ENCODE measurements at regions not wholly inside any gene's neighbourhood (a gene's known extent, or its start where the extent isn't known, plus 50 kb on each side); places are given as distances from the start of the nearest gene placed in this dataset.

GRCh38 chr2:120904830-120905234, 169.2 kb downstream of the GLI2 start:
- Mint-ChIP-seq H3K36me3 (ENCODE audit: low read depth) (peaks cover 6% of the 10 kb centered on the region), H3K27ac (ENCODE audit: unreplicated experiment) (peak overlapping the region; percentile 70), H3K4me3 (ENCODE audit: unreplicated experiment) (no peak overlapping the region), H3K27me3 (ENCODE audit: low read depth) (no peaks in the 10 kb centered on the region), H3K4me1 (ENCODE audit: low read depth) (peaks cover 30% of the 10 kb centered on the region), H3K9me3 (ENCODE audit: low read depth) (no peaks in the 10 kb centered on the region)
- TF ChIP-seq, protein P1, sequence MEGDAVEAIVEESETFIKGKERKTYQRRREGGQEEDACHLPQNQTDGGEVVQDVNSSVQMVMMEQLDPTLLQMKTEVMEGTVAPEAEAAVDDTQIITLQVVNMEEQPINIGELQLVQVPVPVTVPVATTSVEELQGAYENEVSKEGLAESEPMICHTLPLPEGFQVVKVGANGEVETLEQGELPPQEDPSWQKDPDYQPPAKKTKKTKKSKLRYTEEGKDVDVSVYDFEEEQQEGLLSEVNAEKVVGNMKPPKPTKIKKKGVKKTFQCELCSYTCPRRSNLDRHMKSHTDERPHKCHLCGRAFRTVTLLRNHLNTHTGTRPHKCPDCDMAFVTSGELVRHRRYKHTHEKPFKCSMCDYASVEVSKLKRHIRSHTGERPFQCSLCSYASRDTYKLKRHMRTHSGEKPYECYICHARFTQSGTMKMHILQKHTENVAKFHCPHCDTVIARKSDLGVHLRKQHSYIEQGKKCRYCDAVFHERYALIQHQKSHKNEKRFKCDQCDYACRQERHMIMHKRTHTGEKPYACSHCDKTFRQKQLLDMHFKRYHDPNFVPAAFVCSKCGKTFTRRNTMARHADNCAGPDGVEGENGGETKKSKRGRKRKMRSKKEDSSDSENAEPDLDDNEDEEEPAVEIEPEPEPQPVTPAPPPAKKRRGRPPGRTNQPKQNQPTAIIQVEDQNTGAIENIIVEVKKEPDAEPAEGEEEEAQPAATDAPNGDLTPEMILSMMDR (IDR thresholded peaks at IDR 0.05): no peak
- no peak for DNase-seq (ENCODE audit: low spot score)

GRCh38 chr2:120905298-120905697, 169.6 kb downstream of the GLI2 start:
- peaks cover 26% of the 10 kb centered on the region for H3K4me1 Mint-ChIP-seq (ENCODE audit: low read depth)
- TF ChIP-seq, protein P1 (IDR thresholded peaks at IDR 0.05): no peak
- H3K27ac Mint-ChIP-seq (ENCODE audit: unreplicated experiment): peak overlapping the region; percentile 45
- no peaks in the 10 kb centered on the region for H3K27me3 Mint-ChIP-seq (ENCODE audit: low read depth)
- no peaks in the 10 kb centered on the region for H3K9me3 Mint-ChIP-seq (ENCODE audit: low read depth)
- no peak for DNase-seq (ENCODE audit: low spot score)
- no peak overlapping the region for H3K4me3 Mint-ChIP-seq (ENCODE audit: unreplicated experiment)
- H3K36me3 Mint-ChIP-seq (ENCODE audit: low read depth): peaks cover 6% of the 10 kb centered on the region

DNA sequence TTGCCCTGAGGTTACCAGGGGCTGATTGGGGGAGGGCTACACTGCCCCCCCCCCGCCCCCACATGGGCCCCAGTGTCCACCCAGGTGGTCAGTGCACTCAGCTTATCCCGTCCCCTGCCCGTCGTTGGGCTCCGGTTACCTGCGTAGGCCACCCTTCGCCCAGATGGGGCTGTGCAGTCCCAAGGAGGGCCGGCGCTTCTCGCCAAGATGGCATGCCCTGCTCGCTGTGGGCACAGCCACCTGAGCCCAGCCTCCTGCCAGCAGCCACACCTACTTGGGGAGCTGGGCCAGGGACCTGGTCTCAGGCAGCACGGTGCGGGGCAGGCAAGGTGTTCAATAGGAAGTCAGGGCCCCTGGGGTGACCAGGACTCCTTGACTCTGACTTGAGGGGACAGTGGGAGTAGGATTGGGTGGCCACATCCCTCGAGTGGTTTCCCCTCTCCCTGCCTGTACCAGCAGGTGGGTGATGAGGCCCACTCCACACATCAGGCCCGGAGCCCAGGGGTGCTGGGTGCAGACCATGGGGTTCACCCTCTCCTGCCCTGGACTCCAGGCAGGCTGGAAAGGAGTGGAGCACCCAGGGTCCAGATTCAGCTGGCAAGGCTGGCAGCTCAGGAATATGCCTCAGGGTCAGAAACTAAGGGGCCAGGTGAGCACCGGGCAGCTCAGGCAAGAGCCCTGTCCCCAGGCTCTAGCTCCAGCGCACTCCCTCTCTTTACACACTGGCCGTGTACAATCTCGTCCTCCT, 170.3 kb downstream of the GLI2 start:
- DNase-seq (ENCODE audit: low spot score): no peak
- TF ChIP-seq, protein P1 (IDR thresholded peaks at IDR 0.05): no peak
- Mint-ChIP-seq H3K4me1 (ENCODE audit: low read depth) (peaks cover 26% of the 10 kb centered on the region), H3K4me3 (ENCODE audit: unreplicated experiment) (no peak overlapping the region), H3K27ac (ENCODE audit: unreplicated experiment) (no peak overlapping the region), H3K27me3 (ENCODE audit: low read depth) (no peaks in the 10 kb centered on the region), H3K36me3 (ENCODE audit: low read depth) (peaks cover 6% of the 10 kb centered on the region), H3K9me3 (ENCODE audit: low read depth) (no peaks in the 10 kb centered on the region)

- Mint-ChIP-seq H3K4me1 (ENCODE audit: low read depth) (peaks cover 28% of the 10 kb centered on the region), H3K9me3 (ENCODE audit: low read depth) (no peaks in the 10 kb centered on the region), H3K4me3 (ENCODE audit: unreplicated experiment) (no peak overlapping the region), H3K36me3 (ENCODE audit: low read depth) (peaks cover 6% of the 10 kb centered on the region), H3K27me3 (ENCODE audit: low read depth) (no peaks in the 10 kb centered on the region), H3K27ac (ENCODE audit: unreplicated experiment) (no peak overlapping the region)
- no peak for DNase-seq (ENCODE audit: low spot score)
- TF ChIP-seq, protein P1 (IDR thresholded peaks at IDR 0.05): no peak
Observed at GRCh38 chr2:120906914-120907313, 171.2 kb downstream of the GLI2 start.

DNA sequence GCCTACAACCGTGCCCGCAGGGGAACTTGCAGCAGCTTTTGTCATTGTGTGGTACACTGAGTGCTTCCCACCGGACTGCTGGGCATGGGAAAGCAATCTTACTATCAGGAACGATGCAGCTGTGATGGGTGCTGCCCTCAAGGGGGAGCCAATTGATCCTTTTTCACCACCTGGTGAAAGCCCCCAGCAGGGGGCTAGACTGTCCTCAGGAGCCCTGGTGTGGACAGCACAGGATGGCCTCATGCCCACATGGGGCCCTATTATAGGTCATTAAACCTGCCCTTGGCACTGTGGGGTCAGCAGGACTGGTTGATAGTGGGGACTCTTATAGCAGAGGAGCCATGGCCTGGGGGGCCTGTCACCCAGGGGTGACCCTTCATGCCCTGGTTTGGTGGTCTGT, 172.2 kb downstream of the GLI2 start:
- TF ChIP-seq, protein P1 (IDR thresholded peaks at IDR 0.05): peak; percentile 31
- Mint-ChIP-seq H3K4me1 (ENCODE audit: low read depth) (peaks cover 37% of the 10 kb centered on the region), H3K27ac (ENCODE audit: unreplicated experiment) (no peak overlapping the region), H3K9me3 (ENCODE audit: low read depth) (no peaks in the 10 kb centered on the region), H3K4me3 (ENCODE audit: unreplicated experiment) (no peak overlapping the region), H3K36me3 (ENCODE audit: low read depth) (peaks cover 4% of the 10 kb centered on the region), H3K27me3 (ENCODE audit: low read depth) (no peaks in the 10 kb centered on the region)
- DNase-seq (ENCODE audit: low spot score): no peak
